Activated CD4-positive, alpha-beta T cell treated with anti-CD3 and anti-CD28 coated beads, Interleukin-2, Interleukin-4, amounts not matched to agents 100 ng/mL and 50 ng/mL, durations not matched to agents 16 hours and 8 hours (primary cell): ENCODE measurements at regions not wholly inside any gene's neighbourhood (a gene's known extent, or its start where the extent isn't known, plus 50 kb on each side); places are given as distances from the start of the nearest gene placed in this dataset.

Experiments used
- DNase-seq: peaks from one replicate; pipeline ENCODE4 v3.0.0-alpha.2; 2020; ENCODE audit warnings: low spot score

DNA sequence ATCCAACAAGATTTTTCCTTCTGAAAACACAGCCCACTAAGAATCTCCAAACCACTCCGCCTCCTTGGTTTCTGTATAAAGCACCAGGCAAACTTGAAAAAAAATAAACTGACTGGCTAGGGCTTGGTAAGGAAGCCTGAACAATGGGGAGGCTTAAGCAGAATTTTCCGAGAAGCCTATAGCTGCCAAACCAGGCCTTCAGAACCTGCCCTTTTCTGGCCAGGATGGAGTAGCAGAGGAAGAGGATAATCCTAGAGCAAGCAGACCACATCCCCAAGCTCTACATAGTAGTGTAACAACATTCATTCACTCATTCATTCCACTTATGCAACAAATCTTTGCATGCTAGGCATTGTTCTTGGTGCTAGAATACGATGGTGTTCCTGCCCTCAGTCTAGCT is 529.6 kb upstream of the ZEB2 start:
- no peak for DNase-seq

DNA sequence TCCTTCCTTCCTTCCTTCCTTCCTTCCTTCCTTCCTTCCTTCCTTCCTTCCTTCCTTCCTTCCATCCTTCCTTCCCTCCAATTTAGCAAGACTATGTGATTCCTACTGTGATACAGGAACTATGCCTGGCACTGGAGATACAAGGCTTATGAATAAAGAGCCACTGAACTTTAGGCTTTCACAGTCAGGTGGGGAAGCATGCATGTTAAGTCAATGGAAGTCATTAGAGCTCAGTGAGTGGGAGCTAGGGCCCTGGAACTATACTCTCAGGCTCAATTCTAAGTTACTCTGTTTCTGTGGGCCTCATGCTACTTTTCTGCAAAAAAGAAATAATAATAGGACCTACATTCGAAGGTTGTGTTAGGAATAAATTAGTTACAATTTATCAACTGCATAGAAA is 527.6 kb upstream of the ZEB2 start:
- no peak for DNase-seq

DNA sequence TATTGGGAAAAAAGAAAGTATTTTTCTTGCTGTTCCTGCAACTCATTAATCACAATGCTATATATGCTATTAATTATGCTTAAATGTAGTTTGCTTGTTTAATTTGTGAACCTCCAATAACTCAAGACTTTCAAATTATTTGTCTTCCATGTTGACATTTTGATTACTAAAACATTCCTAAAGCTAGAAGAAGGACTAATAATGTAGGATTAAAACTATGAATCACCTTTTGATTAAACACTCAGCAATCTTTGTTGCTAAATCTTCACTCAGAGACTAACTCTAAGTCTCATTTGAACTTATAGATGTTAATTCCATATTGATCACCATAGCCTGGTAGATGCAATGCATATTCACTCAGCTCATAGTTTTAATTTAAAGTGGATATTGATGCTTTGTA is 524.6 kb upstream of the ZEB2 start:
- DNase-seq: no peak

DNA sequence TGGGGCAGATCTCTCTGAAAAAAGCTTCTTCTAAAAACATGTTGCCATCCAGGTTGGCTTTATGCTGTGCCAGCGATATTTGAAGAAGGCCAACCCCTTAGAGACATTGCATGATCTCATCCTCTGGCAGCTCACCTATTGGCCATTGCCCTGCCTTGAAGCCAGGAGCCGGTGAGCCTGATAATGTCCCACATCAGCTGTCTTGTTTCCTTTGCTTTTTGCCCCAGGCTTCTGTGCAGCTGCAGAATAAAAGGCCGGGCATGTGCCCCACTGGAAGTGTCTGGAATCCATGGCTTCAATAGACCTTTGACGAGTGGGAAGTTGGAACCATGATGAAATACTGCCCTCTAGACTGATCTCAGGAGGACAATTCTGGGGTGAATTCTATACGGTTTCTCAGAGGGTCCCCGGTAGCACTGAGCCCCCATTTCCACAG is 523.5 kb upstream of the ZEB2 start:
- no peak for DNase-seq

GRCh38 chr2:145041706-145042105 is 521.8 kb upstream of the ZEB2 start:
- DNase-seq: no peak

GRCh38 chr2:145040433-145040832 is 520.5 kb upstream of the ZEB2 start:
- DNase-seq: no peak

DNA sequence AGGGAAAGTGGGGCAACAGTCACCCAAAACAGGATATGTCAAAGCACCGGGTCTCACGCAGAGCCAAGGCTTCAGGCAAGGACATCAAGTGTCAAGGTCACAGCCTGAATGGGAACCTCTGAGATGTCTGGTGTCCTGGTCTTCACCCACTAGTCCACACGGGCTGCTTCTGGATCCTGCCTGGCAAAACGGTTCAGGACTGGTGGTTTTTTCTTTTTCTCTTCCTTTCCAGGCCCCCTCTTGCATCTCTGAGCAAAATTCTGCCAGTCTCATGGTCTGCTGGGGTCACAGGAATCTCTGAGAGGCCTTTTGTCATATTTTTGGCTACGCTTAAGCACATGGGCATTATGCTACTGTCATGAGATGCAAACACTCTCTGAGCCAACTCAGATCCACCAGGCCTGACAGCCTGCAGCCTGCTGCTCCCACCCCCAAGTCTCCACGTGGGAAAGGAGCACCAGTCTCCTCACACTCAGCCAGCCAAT is 518.2 kb upstream of the ZEB2 start:
- DNase-seq: no peak

- no peak for DNase-seq
These were observed 516.6 kb upstream of the ZEB2 start for GRCh38 chr2:145036421-145037011.

GRCh38 chr2:145034511-145034910 is 514.6 kb upstream of the ZEB2 start:
- DNase-seq: no peak

DNA sequence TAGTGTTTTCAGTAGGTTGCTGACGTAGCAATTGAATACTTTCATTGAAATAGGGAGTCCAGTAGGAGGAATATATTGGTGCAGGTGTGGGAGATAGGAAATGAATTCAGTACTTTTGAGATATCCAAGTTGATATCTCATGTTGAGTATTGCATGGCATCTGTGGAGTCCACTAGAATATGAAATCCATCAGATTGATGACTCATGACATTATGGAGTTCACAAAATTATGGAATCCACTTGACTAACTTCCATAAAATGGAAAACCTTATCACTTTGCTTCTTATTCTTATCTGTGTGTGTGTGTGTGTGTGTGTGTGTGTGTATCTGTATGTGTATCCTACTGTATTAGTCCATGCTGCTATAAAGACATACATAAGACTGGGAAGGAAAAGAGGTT is 513.5 kb upstream of the ZEB2 start:
- no peak for DNase-seq

DNA sequence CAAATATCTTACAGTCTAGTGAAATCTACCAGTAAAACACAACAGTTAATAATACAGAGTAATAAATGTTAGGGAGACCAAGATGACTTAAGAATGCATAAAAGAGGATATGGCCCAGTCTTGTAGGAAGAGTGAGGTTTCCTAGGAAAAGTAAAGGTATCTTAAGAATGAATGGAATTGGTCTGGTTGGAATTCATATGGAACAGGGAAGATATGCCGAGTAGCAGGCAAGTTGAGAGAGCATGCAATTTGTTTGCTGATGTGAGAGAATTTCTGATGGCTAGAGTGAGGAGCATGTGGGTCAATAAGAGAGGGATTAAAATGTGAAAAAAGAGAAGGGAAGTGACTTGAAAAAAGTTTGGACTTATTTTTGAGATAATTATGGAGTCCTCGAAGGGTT is 512.9 kb upstream of the ZEB2 start:
- no peak for DNase-seq

- no peak for DNase-seq
These were observed 510.0 kb upstream of the ZEB2 start for GRCh38 chr2:145029873-145030272.

- no peak for DNase-seq
These were observed 509.2 kb upstream of the ZEB2 start for GRCh38 chr2:145029081-145029480.

- DNase-seq: no peak
These were observed 508.4 kb upstream of the ZEB2 start for GRCh38 chr2:145028101-145028920.

GRCh38 chr2:145026456-145027455 is 506.8 kb upstream of the ZEB2 start:
- DNase-seq: no peak

DNA sequence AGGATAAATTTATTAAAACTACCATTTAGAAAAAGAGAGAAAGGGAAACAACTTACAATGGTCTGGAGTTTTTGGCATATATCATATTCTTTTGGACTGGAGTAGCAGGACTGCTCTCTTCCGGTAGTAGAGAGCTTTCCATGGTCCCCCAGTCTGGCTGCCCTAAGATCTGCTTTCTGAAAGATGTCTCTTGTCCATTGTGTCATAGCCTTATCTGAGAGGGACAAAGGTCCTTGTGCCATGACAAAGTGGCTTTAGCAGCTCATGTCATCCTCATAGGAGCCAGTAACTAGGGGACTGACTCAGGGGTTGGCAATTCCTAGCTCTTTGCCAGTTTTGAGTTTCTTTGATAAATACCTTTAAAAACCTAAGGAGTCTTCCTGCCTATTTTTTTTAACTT is 505.5 kb upstream of the ZEB2 start:
- no peak for DNase-seq

GRCh38 chr2:145023334-145023934 is 503.5 kb upstream of the ZEB2 start:
- DNase-seq: no peak

DNA sequence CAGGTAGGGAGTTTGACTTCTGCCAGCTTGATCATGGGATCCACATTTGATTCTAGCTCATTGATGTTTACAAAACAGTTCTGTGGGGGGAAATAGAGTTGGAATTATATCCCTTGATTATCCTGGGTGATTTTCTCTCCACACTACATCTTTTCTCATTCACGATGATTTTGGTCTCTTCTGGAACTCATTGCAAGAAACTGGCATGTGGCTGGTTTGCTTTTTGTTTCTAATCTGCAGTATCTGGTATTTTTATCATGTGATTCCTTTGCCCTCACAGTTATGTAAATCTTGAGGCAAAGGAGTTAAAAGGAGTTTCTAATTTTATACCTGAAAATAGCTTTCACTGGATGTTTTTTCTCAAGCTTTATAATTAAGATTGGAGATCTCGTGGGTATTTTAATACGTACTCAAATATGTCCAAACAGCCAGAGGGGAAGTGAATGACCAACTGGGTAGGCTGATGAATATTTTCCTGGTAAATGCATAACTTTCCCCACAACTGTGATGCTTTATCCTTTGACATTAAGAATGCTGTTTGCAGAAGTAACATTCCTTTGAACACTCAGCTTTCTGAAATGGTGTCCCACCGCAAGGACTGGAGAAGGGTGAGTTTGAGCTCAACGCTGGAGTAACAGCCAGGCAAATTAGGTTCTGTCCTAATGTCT is 502.9 kb upstream of the ZEB2 start:
- DNase-seq: no peak

- DNase-seq: no peak
These were observed 502.2 kb upstream of the ZEB2 start for GRCh38 chr2:145021962-145022665.

GRCh38 chr2:145020694-145021093 is 500.8 kb upstream of the ZEB2 start:
- no peak for DNase-seq

- no peak for DNase-seq
These were observed 500.2 kb upstream of the ZEB2 start for GRCh38 chr2:145020139-145020538.
